PC-3 (cell line): ENCODE measurements at regions not wholly inside any gene's neighbourhood (a gene's known extent, or its start where the extent isn't known, plus 50 kb on each side); places are given as distances from the start of the nearest gene placed in this dataset.

Experiments used
- ATAC-seq: fragments of 200-7000 bp; cut with Tn5 transposase; 2 replicates; pipeline ENCODE4 v1.9.1; 2020; ENCODE audit warnings: mild to moderate bottlenecking, moderate library complexity
- BruUV-seq: library from RNA; stranded (reverse); fragments of 400-500 nt; replicated peaks from 2 replicates; lab custom pipeline; 2021; lab: Mats Ljungman, UMichigan
- CTCF ChIA-PET: fragments of 300-600 bp; sonication (Branson Sonifier 250); formaldehyde crosslinking; loops from one replicate; lab custom pipeline; 2022; ENCODE audit warnings: antibody characterized with exemption; lab: Charles Lee
- POLR2A ChIA-PET: fragments of 300-600 bp; sonication (Branson Sonifier 250); formaldehyde crosslinking; loops from one replicate; lab custom pipeline; 2022; ENCODE audit warnings: antibody characterized with exemption; ENCODE audit not compliant: unreplicated experiment; lab: Charles Lee
- DNase-seq: peaks from one replicate; pipeline ENCODE4 v3.0.0-alpha.2; 2015
- H2AFZ ChIP-seq: fragments of 300-600 bp; sonication (generic); 2 replicates; pipeline ENCODE4 v1.6.0; 2016; ENCODE audit warnings: antibody characterized with exemption, low read length
- H3F3A ChIP-seq: fragments of 300-600 bp; sonication (generic); one replicate; pipeline ENCODE4 v1.6.0; 2017; ENCODE audit warnings: antibody characterized with exemption, low read length, control low read depth, mild to moderate bottlenecking; ENCODE audit not compliant: unreplicated experiment
- H3K27ac ChIP-seq: fragments of 300-600 bp; sonication (generic); 2 replicates; pipeline ENCODE4 v1.5.1; 2016; ENCODE audit warnings: mild to moderate bottlenecking, low read length
- H3K27me3 ChIP-seq: fragments of 300-600 bp; sonication (generic); 2 replicates; pipeline ENCODE4 v1.6.1; 2016; ENCODE audit warnings: low read length, mixed read lengths
- H3K36me3 ChIP-seq: fragments of 300-600 bp; sonication (generic); 2 replicates; pipeline ENCODE4 v1.6.1; 2016; ENCODE audit warnings: low read depth, mixed run types, low read length, mixed read lengths
- H3K4me1 ChIP-seq: fragments of 300-600 bp; sonication (generic); 2 replicates; pipeline ENCODE4 v1.5.1; 2016; ENCODE audit warnings: low read length; ENCODE audit not compliant: insufficient read depth
- H3K4me2 ChIP-seq: fragments of 300-600 bp; sonication (generic); 2 replicates; pipeline ENCODE4 v1.6.0; 2016; ENCODE audit warnings: low read length
- H3K4me3 ChIP-seq: fragments of 300-600 bp; sonication (generic); 2 replicates; pipeline ENCODE4 v1.5.1; 2016; ENCODE audit warnings: mild to moderate bottlenecking, low read length, mixed read lengths
- H3K79me2 ChIP-seq: fragments of 300-600 bp; sonication (generic); 2 replicates; pipeline ENCODE4 v1.6.1; 2017; ENCODE audit warnings: low read length, mixed read lengths
- H3K9ac ChIP-seq: fragments of 300-600 bp; sonication (generic); 2 replicates; pipeline ENCODE4 v1.6.0; 2016; ENCODE audit warnings: mild to moderate bottlenecking, low read length
- H3K9me2 ChIP-seq: fragments of 300-600 bp; sonication (generic); replicated peaks from 2 replicates; pipeline ENCODE4 v1.6.1; 2016; ENCODE audit warnings: mixed run types, low read length, mixed read lengths
- H3K9me3 ChIP-seq: fragments of 300-600 bp; sonication (generic); 2 replicates; pipeline ENCODE4 v1.6.1; 2016; ENCODE audit warnings: low read length, mixed read lengths
- H4K20me1 ChIP-seq: fragments of 300-600 bp; sonication (generic); 2 replicates; pipeline ENCODE4 v1.6.1; 2016; ENCODE audit warnings: low read length, mixed read lengths
- CTCF ChIP-seq: fragments of 300-600 bp; sonication (generic); conservative IDR thresholded peaks from 2 replicates; pipeline ENCODE4 v1.5.1; 2017; ENCODE audit warnings: antibody characterized with exemption, low read depth, mild to moderate bottlenecking, low read length
- EZH2 ChIP-seq: fragments of 300-600 bp; sonication (generic); IDR thresholded peaks from one replicate; pipeline ENCODE4 v1.6.1; 2017; ENCODE audit warnings: antibody characterized with exemption, mild to moderate bottlenecking, low read length; ENCODE audit not compliant: unreplicated experiment
- EZH2phosphoT487 ChIP-seq: fragments of 300-600 bp; sonication (generic); IDR thresholded peaks from 2 replicates; pipeline ENCODE4 v1.6.1; 2018; ENCODE audit warnings: mild to moderate bottlenecking, antibody characterized with exemption, low read length, borderline replicate concordance
- intact Hi-C: fragments of 100-400 bp; cut with micrococcal nuclease; formaldehyde crosslinking; loops from 2 replicates; pipeline ENCODE4 v1.9.0; 2023

GRCh38 chr1:232894436-232894835 is 56.0 kb upstream of the NTPCR start:
- BruUV-seq, result no TSS peak
- no peaks in the 10 kb centered on the region for H3K9me3 ChIP-seq
- CTCF ChIA-PET, result interaction anchor here (0.6 kb wide), 1 partner anchor 19 kb away, joined by 4 read pairs; no protein-coding TSS in a partner anchor
- no peaks in the 10 kb centered on the region for H3K27me3 ChIP-seq
- no peaks in the 10 kb centered on the region for H3K4me1 ChIP-seq
- no peak overlapping the region for H3K4me2 ChIP-seq
- H3F3A ChIP-seq, result no peaks in the 10 kb centered on the region
- no peak for DNase-seq
- no peaks in the 10 kb centered on the region for H3K36me3 ChIP-seq
- no peak overlapping the region for H2AFZ ChIP-seq
- POLR2A ChIA-PET, result no interaction called here
- no peak overlapping the region for H3K4me3 ChIP-seq
- TF ChIP-seq EZH2, result no peak
- TF ChIP-seq CTCF, result no peak
- no peak for TF ChIP-seq EZH2phosphoT487
- H3K79me2 ChIP-seq, result no peaks in the 10 kb centered on the region
- no peaks in the 10 kb centered on the region for H4K20me1 ChIP-seq
- H3K9me2 ChIP-seq, result no peaks in the 10 kb centered on the region
- no peak for ATAC-seq
- H3K27ac ChIP-seq, result no peak overlapping the region
- intact Hi-C loops, result no loop called here
- no peak overlapping the region for H3K9ac ChIP-seq

- H3K9me3 ChIP-seq, result no peaks in the 10 kb centered on the region
Observed at GRCh38 chr1:232897949-232898465, 52.4 kb upstream of the NTPCR start.

More at GRCh38 chr1:232897949-232898465, 52.4 kb upstream of the NTPCR start:
- intact Hi-C loops, result no loop called here
- Histone ChIP-seq H3K4me2 (no peak overlapping the region), H3K9ac (no peak overlapping the region), H3K79me2 (no peaks in the 10 kb centered on the region), H3K4me1 (no peaks in the 10 kb centered on the region), H2AFZ (no peak overlapping the region), H3F3A (no peaks in the 10 kb centered on the region), H3K36me3 (no peaks in the 10 kb centered on the region), H3K9me2 (no peaks in the 10 kb centered on the region), H3K4me3 (no peak overlapping the region), H3K27me3 (no peaks in the 10 kb centered on the region), H3K27ac (no peak overlapping the region), H4K20me1 (no peaks in the 10 kb centered on the region)
- no peak for TF ChIP-seq EZH2
- no peak for TF ChIP-seq EZH2phosphoT487
- no peak for TF ChIP-seq CTCF
- ChIA-PET POLR2A (no interaction called here), CTCF (no interaction called here)
- DNase-seq, result no peak
- ATAC-seq, result no peak
- BruUV-seq, result no TSS peak
